ENCODE measurements at regions not wholly inside any gene's neighbourhood (a gene's known extent, or its start where the extent isn't known, plus 50 kb on each side); places are given as distances from the start of the nearest gene placed in this dataset.

GRCh38 chrX:124256216-124256615 is 76.2 kb upstream of the TEX13D start:
- no peak overlapping the region for H3K4me3 ChIP-seq
- TF ChIP-seq CTCF (IDR thresholded peaks at IDR 0.05) (no peak), POLR2A (IDR thresholded peaks at IDR 0.05) (no peak), POLR2AphosphoS5 (IDR thresholded peaks at IDR 0.05) (no peak)
- no peaks in the 10 kb centered on the region for H3K4me1 ChIP-seq (replicated peaks)
- 29% methylated on average over 2 of the region's 2 CpGs for WGBS
- no peak overlapping the region for H3K27ac ChIP-seq
- intact Hi-C loops (cut with DNase I) = no loop called here
- H3K27me3 ChIP-seq (replicated peaks; ENCODE audit: insufficient read depth) = no peaks in the 10 kb centered on the region
- no peaks in the 10 kb centered on the region for H3K9me3 ChIP-seq
- no peak for DNase-seq (ENCODE audit: low spot score)
- no peaks in the 10 kb centered on the region for H3K36me3 ChIP-seq

- no peak overlapping the region for H3K4me3 ChIP-seq
- H3K36me3 ChIP-seq = no peaks in the 10 kb centered on the region
- no peaks in the 10 kb centered on the region for H3K27me3 ChIP-seq (replicated peaks; ENCODE audit: insufficient read depth)
- WGBS = 89% methylated on average over 3 of the region's 3 CpGs
- no peak overlapping the region for H3K27ac ChIP-seq
- DNase-seq (ENCODE audit: low spot score) = no peak
- H3K4me1 ChIP-seq (replicated peaks) = no peaks in the 10 kb centered on the region
- no peaks in the 10 kb centered on the region for H3K9me3 ChIP-seq
- TF ChIP-seq POLR2AphosphoS5 (IDR thresholded peaks at IDR 0.05) (no peak), CTCF (IDR thresholded peaks at IDR 0.05) (no peak), POLR2A (IDR thresholded peaks at IDR 0.05) (no peak)
- intact Hi-C loops (cut with DNase I) = no loop called here
Measured at GRCh38 chrX:124256629-124257380, 75.7 kb upstream of the TEX13D start.

- H3K36me3 ChIP-seq = no peaks in the 10 kb centered on the region
- no peaks in the 10 kb centered on the region for H3K27me3 ChIP-seq (replicated peaks; ENCODE audit: insufficient read depth)
- no peaks in the 10 kb centered on the region for H3K9me3 ChIP-seq
- TF ChIP-seq POLR2AphosphoS5 (IDR thresholded peaks at IDR 0.05) (no peak), POLR2A (IDR thresholded peaks at IDR 0.05) (no peak)
- H3K4me3 ChIP-seq = no peak overlapping the region
- no peaks in the 10 kb centered on the region for H3K4me1 ChIP-seq (replicated peaks)
- no peak overlapping the region for H3K27ac ChIP-seq
- intact Hi-C loops (cut with DNase I) = no loop called here
- WGBS = 86% methylated on average over 5 of the region's 5 CpGs
- DNase-seq (ENCODE audit: low spot score) = no peak
Measured at GRCh38 chrX:124257924-124258702, 74.3 kb upstream of the TEX13D start.

- TF ChIP-seq CTCF (IDR thresholded peaks at IDR 0.05) = no peak
- no peak for TF ChIP-seq POLR2AphosphoS5 (IDR thresholded peaks at IDR 0.05)
- no peak for TF ChIP-seq POLR2A (IDR thresholded peaks at IDR 0.05)
- WGBS = 84% methylated on average over 2 of the region's 2 CpGs
- no peak for DNase-seq (ENCODE audit: low spot score)
- no peaks in the 10 kb centered on the region for H3K9me3 ChIP-seq
- no peak overlapping the region for H3K27ac ChIP-seq
- H3K36me3 ChIP-seq = no peaks in the 10 kb centered on the region
- H3K4me3 ChIP-seq = no peak overlapping the region
- no peaks in the 10 kb centered on the region for H3K27me3 ChIP-seq (replicated peaks; ENCODE audit: insufficient read depth)
- intact Hi-C loops (cut with DNase I) = no loop called here
- no peaks in the 10 kb centered on the region for H3K4me1 ChIP-seq (replicated peaks)
Measured at GRCh38 chrX:124260845-124261244, 71.6 kb upstream of the TEX13D start.

DNA sequence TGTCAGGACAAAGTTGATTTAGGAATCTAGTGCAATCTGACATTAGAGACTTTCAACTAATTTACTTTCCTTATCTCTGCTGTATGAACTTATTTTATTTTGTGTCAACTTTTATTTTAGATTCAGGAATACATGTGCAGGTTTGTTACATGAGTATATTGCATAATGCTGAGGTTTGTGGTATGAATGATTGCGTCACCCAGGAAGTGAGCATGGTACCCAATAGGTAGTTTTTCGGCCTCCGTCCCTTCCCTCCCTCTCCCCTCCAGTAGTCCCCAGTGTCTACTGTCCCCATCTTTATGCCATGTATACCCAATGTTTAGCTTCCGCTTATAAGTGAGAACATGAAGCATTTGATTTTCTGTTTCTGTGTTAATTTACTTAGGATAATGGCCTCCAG is 68.7 kb upstream of the TEX13D start:
- TF ChIP-seq POLR2AphosphoS5 (IDR thresholded peaks at IDR 0.05) (no peak), POLR2A (IDR thresholded peaks at IDR 0.05) (no peak), CTCF (IDR thresholded peaks at IDR 0.05) (no peak)
- H3K36me3 ChIP-seq = no peaks in the 10 kb centered on the region
- H3K27me3 ChIP-seq (replicated peaks; ENCODE audit: insufficient read depth) = no peaks in the 10 kb centered on the region
- 73% methylated on average over 4 of the region's 4 CpGs for WGBS
- no peaks in the 10 kb centered on the region for H3K9me3 ChIP-seq
- intact Hi-C loops (cut with DNase I) = no loop called here
- H3K4me1 ChIP-seq (replicated peaks) = no peaks in the 10 kb centered on the region
- no peak overlapping the region for H3K4me3 ChIP-seq
- DNase-seq (ENCODE audit: low spot score) = no peak
- H3K27ac ChIP-seq = no peak overlapping the region
